Thyroid gland (tissue), 4 donors: ENCODE measurements at regions not wholly inside any gene's neighbourhood (a gene's known extent, or its start where the extent isn't known, plus 50 kb on each side); places are given as distances from the start of the nearest gene placed in this dataset.

Source experiments
- POLR2A ChIP-seq, 2 donors: fragments of 450-650 bp; IDR thresholded peaks; one replicate each; pipeline ENCODE4 v1.6.1; 2017; ENCODE audit warnings: antibody characterized with exemption in 2 of 2, mild to moderate bottlenecking in 2 of 2, moderate library complexity in 1 of 2
- TF ChIP-seq, protein P1 (sequence below), 6 experiments: fragments of 200-600 bp in 3 of 6; fragments of 450-650 bp in 3 of 6; sonication (generic) in 3 of 6; IDR thresholded peaks; one replicate each; pipeline ENCODE4 v1.5.1; 2016 to 2019; ENCODE audit warnings: antibody characterized with exemption in 6 of 6, mild to moderate bottlenecking in 2 of 6, inconsistent platforms in 1 of 6, moderate library complexity in 1 of 6

DNA sequence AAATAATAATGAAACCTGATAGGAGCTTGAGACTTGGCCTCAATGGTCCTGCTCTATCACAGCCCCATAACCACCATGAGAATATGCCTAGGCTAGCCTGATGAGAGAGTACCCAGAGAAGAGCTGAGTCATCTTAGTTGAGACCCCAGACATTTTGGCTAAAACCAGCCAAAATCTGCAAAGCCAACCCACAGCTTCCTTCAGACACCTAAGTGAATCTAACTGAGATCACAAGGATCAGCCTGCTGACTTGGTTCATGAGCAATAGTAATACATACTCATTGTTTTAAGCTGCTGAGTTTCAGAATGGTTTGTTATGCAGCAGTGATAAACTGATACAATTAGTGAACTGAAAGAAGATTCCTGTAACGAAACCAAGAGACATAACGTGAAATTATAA is 473.7 kb upstream of the PTGER4 start:
- TF ChIP-seq POLR2A (IDR thresholded peaks at IDR 0.05): no peak
- TF ChIP-seq, protein P1, sequence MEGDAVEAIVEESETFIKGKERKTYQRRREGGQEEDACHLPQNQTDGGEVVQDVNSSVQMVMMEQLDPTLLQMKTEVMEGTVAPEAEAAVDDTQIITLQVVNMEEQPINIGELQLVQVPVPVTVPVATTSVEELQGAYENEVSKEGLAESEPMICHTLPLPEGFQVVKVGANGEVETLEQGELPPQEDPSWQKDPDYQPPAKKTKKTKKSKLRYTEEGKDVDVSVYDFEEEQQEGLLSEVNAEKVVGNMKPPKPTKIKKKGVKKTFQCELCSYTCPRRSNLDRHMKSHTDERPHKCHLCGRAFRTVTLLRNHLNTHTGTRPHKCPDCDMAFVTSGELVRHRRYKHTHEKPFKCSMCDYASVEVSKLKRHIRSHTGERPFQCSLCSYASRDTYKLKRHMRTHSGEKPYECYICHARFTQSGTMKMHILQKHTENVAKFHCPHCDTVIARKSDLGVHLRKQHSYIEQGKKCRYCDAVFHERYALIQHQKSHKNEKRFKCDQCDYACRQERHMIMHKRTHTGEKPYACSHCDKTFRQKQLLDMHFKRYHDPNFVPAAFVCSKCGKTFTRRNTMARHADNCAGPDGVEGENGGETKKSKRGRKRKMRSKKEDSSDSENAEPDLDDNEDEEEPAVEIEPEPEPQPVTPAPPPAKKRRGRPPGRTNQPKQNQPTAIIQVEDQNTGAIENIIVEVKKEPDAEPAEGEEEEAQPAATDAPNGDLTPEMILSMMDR (IDR thresholded peaks at IDR 0.05): no peak
